ENCODE measurements at regions not wholly inside any gene's neighbourhood (a gene's known extent, or its start where the extent isn't known, plus 50 kb on each side); places are given as distances from the start of the nearest gene placed in this dataset.

DNA sequence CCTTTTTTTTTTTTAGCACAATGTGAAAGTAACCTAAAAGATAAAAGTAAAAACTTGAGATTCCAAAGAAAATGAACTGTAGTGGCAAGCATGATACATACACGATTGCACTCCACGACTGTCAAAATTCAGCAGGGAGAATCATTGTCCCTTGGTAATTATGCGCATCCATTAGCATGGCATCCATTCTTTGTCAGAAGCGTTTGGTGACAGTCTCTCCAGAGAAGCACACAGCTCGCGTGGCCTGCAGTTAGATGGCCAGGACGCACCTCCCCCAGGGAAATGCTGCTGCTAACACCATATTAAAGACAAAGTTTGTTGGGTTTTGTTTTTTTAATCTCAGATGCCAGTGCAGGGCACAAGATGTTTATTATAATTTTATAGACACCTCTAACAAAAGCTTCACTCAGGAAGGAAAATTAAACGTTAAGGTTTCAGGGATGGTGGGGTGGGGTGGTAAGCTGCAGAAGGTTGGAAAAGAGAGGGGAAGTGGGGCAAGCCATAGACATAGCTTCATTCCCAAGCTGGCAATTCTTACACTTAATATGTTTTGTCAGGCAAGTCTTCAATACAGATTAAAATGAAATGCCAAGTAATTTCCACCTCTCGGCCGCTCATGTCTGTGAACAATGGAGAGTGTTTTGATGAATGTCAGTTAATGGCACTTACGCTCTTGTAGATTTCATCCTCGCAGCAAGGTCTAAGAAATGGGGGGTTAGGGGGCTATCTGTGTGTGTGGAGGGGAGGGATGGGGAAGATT is 142.8 kb upstream of the TOPAZ1 start:
- no peak for DNase-seq

DNA sequence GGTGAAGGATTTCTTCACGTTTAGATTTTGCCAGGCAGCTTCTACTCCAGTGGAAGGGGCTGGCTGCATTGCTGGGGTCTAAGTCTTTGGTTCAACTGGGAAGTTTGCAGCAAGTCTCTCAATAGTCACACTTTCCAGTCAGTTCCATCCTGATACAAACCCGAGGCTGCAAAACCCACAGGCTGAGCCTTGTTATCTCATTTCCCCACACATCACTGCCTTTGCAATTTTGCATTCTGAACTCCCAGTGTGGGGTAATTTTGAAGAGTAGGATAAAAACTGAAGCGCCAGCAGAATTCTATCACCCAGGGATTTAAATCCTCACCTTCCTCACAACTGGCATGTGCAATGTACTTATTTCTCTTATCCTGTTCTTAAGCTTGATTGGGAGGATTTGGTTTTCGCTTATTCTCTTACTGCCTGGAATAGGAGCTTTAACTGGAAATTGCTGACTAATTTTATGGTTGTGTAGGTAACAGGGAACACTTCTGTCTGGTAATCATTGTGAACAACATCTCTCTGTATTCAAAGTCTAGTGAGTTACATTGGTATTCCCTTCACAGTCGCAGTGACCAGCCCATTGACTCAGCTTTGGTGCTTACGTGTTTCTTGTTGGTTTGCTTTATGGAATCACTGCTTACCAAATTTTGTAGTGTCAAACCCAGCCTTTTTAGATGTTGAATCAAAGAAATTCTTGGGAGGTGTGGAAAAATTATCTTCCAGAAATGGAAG is 142.0 kb upstream of the TOPAZ1 start:
- no peak for DNase-seq

DNA sequence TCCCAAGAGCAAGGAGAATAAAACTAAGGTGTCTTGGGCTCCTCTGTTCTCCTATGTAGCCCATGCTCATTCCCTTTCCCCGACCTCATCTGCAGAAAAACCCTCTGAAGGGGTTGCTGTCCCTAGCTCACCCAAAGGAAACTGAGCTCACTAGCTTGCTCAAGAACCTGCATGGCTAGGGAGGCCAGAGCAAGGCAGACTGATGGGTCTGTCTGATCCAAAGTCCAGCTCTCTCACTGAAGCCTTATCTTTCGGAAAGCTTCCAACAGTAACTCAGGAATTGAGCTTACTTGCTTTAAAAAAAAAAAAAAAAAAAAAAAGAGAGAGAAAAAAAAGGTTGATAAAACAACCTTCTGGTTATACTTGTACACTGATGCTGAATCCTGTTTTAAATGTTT is 141.4 kb upstream of the TOPAZ1 start:
- no peak for DNase-seq

DNA sequence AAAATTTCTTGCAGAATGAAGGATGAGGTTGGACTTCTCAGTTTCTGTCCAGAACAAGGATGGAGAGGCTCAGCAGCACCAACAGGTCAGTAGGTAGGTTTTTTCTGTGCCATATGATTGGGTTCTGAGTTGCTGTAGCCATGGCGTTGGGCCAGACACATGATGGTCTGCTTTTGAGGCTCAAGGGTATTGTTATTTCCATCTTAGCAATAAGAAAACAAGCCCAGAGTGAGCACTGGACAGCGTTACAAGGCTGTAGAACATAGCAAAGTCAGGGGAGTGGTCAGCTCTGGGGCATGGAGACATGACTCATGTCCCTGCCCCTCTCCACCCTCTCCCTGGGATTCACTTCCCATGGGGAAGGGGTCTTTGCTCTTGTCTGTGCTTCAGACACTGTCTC is 137.6 kb upstream of the TOPAZ1 start:
- no peak for DNase-seq

DNA sequence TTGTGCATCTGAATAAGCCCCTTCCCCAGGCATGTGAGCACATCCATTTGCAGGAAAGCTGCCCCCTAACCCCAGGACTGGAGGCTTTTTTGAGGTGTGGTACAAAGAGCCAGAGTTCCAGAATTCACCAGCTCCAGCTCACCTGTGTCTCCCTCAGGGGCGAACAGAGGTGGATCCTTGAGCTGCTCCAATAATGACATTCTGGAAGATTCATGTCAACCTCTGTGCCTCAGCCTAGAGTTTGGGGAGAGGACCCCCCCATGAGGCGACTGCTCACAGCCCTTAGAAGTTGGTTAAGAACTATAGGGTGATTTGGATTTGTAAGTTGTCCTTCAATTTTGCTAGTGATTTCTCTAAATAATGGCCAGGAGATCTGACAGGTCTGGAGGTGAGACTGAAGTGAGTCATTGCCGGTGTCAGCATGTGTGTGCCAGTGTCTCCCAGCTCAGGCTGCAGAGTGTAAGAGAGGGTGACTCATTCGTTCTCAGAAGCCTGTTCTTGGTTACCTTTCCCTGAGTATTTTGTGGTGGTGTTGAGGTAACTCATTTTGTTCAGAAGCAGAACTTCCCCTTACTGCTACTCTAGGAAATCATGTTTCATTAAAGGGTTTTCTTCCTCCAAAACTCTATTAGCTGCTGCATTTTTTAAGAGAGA is 136.9 kb upstream of the TOPAZ1 start:
- DNase-seq = no peak

DNA sequence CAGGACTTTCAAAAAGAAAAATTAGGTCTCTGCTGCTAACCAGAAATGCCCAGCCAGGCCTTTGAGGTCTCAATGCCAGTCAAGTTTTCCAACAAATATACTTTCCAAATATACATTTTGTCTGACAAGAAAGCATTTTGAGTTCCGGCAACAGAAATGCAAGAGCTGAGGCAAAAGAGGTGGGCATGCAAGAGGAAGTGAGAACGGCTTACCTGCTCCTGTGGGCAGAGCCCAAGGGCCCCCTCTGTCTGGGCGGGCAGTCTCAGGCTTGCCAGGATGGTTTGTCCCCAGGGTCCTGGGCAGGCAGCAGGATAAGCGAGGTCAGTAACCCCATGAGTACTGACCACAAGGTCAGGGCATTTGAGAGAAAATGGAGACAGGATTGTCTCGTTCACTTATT is 136.1 kb upstream of the TOPAZ1 start:
- no peak for DNase-seq

DNA sequence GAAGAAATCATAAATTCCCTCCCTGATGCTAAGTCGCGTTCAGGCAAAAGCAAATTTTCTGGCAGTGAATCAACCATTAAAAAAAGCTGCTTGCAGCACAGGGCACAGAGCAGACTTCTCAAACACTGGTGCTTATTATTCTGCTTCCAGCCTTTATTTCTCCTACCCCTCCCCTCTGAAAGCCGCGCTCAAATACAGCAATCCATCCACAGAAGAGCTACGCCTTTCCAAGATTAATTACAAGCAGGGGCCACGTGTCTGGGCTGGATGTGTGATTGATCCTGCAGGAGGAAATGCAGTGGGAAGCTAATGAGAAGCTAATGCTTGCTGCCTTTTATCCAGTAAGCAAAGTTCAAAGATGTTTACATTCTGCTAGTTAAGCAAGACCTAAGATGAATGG is 134.9 kb upstream of the TOPAZ1 start:
- no peak for DNase-seq

DNA sequence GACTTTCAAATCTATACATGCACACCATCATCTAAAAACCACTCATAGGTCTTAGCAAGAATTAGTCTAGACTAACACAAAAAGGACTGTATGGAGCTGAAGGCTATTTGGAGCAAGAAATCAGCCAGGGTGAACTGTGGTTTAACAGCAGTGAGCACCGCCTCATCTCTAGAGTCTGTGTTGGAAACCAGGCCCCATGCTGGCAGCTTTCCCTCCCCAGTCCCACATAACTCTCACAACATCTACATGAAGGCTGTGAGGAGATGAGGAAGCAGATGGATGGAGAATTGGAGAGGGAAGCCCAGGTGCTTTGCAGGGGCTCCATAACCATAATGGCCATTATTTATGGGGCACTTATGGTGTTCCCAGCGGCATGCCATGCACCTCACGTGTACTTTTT is 133.2 kb upstream of the TOPAZ1 start:
- no peak for DNase-seq

DNA sequence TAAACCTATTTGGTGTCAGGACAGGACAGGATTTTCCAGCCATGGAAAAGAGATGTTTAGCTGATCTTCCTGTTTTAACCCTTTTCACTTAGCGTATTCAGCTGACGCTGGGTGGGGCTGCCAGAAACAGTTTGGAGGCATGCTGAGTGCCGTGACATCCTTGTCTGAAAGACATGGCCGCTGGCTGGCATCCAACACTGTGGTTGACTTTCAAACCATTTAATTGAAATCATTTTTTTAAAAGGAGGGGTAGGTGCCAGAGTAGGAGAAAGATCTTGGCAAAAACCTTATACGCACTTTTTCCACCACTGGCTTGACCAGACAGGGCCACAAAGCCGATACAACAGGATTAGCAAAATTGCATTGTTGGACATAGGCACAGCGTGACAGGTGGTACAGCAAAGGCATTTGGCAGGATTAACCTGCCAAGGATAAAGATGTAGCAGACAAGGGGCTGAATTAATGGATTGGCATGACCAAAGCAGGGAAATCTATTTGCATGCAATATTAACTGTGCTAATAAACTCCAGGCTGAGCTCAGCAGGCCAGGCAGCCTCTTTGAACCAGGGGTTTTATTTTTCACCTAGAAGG is 131.8 kb upstream of the TOPAZ1 start:
- DNase-seq = no peak

DNA sequence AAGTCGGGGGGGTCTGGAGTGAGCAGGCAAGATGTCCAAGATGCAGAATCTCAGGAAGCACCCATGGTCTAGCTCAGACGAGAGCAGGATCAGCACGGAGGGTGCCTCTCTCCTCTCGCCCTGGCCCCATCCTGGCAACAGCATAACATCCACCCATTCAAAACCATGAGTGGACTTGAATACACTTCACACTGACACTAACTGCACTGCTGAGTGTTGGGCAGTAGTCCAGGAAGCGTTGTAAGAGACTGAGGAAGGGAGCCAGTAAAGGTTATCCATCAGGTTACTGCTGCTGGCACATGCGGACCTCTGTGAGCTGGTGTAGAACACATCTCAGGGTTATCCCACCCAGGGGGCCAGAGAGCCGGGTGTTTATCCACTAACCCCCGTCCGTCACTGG is 131.0 kb upstream of the TOPAZ1 start:
- no peak for DNase-seq

DNA sequence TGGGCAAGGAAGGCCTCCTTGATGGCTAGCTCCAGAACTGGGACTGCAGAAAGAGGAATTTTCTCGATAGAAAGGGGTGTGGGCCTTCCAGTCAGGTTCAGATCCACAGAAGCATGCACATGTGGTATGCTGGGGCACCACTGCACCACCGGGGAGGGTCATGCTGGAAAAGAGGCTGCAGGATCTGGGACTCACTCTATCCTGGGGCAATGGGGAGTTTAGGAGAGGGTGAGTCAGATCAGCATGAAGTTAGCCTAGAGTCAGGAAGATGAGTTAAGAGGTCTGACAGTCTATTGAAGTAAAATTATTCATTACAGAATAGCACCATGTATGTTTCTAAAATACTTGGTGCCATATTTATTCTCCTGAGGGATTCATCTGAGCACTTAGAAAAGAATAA is 130.2 kb upstream of the TOPAZ1 start:
- DNase-seq = no peak

DNA sequence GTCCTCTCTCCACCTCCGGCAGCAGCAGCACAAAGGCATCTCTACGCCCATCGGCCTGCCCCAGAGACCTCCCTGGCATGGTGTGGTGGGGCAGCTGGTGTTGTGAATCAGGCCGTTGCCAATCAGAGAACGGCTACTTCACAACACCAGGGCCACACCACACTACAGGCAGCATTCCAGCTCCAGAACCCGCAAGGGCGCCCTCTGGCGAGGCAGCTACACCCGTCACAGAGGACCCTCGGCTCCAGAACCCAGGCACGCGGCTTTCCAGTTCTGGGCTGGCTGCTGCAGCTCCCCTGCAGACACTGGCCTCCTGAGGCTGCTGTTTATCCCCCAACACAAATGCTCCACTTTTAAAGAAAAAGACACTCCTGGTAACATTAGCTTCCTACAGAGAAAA is 127.5 kb upstream of the TOPAZ1 start:
- no peak for DNase-seq

DNA sequence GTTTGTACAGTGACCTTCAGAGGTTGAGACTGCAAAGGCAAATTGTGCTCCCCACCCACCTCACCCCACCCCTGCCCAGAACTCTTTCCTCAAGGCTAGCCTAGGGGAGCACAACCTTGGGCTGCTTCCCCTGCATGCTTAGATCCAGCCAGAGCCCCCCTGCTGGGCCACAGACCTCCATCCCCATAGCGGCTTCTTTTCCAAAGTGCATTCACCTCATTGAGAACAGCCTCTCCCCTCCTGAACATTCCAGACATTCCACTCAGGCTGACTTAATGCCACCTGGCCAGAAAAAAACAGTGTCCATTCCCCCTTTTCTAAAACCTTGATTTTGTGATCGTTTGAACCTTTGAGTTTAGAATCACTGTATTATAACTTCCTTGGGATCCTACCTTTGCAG is 124.4 kb upstream of the TOPAZ1 start:
- no peak for DNase-seq

DNA sequence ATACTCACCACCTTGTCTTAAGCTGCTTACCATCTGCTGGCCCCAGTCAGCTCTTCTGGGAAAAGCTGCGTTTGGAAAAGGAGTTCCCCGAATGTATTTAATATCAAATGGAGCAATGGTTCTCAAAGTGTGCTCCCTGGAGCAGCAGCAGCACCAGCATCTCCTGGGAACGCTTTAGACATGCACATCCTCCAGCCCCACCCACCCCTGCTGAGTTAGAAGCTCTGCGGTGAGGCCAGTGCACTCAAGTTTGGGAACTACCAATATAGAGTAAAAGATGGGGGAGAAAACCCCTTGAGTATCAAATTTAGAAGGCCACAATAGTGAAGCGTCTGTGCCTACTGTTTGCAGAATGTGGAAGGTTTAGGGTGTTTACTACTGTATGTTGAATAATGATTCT is 124.0 kb upstream of the TOPAZ1 start:
- DNase-seq = no peak

DNA sequence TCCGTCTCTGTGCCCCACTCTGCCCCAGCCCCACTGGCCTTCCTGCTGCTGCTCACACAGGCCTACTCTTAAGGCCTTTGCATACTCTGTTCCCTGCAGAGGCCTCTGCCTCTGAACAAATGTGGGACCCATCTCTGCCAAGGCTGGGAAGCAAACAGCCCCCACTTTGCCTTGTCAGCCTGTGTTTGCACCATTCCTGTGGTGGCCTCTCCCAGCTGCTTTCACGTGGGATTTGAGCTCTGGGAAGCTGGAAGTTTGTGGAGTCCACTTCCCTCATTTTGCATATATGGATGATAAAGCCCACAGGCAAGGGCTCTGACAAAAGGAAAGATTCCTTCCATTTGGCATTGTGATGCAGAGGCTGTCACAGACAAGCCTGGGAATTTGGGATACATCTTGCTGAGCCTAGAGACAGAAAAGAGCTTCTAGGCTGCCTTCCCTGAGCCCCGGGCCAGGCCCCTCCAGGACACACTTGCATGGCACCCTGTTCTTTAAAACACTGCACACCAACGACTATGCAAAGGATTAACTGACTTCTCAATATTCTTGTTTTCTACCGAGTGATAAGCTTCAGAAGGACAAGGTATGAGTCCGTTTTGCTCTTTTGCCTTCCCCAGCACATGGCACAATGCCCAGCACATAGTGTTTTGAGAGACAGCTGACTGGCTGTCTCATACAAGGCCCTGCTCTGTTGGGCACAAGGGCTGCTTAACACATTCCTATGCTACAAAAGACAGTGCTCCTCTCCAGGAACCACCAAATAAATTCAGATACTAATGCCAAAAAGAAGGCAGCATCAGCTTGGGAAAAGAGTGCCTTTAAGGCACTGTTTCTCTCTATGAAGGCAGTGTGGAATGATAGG is 120.7 kb upstream of the TOPAZ1 start:
- no peak for DNase-seq

DNA sequence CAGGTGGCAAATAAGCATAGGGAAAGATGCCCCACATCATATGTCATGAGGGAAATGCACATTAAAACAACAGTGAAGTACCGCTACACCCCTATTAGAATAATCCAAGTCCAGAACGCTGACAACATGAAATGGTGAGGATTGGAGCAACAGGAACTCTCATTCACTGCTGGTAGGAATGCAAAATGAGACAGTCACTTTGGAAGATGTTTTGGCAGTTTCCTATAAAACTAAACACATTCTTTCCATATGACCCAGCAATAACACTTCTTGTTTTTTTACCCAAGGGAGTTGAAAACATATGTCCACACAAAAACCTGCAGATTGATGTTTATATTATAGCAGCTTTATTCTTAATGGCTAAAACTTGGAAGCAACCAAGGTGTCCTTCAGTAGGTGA is 116.4 kb upstream of the TOPAZ1 start:
- DNase-seq = no peak

DNA sequence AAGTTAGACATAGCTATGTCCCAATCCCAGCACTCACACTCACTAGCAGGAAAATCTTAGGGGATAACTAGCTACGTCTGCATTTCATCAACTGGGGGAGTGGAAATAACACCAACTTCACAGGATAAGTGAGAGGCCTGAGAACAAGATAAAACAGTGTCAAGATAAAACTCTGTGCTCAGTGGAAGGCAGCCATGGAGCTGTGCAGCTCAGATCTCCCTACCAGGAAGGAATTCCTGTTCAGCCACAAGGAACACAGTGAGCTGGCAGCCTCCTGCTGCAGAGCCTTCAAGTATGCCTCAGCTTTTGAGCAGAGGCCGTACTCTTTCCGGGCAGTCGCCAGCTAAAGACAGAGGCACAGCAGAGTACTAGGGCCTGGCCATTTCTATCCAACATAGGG is 115.8 kb upstream of the TOPAZ1 start:
- no peak for DNase-seq

DNA sequence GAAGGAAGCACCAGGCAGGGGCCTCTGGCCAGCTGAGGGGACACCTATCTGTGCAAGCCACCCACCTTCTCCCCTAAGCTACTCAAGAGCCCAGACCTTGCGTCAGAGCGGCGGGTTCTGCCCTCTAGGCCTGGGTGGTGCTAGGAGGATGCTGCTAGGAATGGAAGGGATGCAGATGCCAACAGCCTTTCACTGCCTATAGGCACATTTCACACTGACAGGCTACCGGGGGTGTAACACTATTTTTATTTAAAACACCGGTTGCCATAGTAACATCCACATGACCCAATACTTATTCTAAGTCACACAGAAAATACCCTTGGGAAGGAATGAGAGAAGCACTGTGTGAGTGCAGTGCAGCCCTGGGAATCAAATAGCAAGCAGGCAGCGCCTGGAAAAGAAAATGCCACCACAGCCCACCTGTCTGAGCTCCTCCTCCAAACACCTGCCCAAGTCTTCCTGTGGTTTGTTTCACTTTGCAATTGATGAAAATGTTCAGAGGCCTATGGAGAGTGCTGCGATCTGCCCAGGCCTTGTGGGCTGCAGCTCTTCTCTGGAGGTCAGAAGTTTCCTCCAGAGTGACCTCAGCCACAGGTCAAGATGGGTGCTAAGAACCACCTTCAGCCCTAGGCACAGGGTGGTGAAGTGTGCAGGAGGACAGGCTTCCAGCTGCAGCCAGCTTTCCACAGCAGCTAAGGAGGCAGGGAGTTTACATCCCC is 113.5 kb upstream of the TOPAZ1 start:
- DNase-seq = peak; percentile 38

DNA sequence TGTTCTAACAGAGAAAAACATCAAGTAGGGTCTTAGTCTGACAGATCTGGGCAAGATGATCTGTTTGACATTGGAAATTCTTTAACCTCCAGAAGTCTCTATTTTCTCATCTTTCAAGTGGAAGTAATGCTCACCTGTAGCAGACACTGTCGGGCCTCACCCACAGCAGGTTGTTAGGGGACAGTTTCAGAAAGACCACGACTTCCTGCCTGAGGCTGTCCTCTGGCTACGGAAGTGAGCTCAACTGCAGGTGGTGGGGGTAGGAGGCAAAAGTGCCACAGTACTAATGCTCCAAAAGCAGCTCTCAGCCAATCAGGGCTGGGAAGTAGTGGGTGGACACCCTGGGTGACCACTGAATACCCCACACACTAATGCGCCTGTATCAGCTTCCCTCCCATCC is 111.4 kb upstream of the TOPAZ1 start:
- DNase-seq = no peak

DNA sequence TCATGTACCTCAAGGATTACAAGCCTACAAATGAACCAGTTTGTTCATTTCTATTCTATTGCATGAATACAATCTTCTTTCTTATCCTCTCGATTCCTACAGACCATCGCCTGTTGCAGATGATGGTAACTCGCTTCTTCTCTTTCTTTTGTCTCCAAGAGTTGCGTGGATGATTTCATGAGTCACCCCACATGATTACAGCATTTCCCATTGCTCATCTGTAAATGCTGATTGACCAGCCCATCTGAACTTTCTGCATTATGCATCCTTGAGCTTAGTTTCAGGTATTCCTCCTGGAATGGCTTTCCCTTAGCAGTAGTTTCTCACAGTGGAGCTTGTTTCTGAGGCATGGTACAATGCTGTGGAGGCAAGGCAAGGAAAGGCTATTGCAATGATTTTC is 109.6 kb upstream of the TOPAZ1 start:
- no peak for DNase-seq

DNA sequence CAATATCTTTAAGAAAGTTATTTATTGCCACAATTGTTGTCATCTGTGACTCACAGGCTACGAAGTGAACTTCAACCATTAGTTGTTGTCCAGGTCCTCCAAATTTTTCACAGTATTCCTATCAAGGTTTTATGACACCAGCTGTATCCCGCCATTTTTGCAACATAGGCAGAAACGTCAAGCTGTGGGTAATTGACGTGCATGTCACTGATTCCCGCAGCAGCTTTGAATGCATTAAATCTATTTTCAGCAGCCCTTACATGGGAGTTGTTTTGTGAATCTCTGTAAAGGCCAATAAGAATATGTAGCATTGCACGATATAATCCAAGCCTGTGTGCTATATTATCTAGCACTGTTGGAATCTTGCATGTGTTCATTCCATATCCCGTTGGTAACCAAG is 109.1 kb upstream of the TOPAZ1 start:
- DNase-seq = no peak

DNA sequence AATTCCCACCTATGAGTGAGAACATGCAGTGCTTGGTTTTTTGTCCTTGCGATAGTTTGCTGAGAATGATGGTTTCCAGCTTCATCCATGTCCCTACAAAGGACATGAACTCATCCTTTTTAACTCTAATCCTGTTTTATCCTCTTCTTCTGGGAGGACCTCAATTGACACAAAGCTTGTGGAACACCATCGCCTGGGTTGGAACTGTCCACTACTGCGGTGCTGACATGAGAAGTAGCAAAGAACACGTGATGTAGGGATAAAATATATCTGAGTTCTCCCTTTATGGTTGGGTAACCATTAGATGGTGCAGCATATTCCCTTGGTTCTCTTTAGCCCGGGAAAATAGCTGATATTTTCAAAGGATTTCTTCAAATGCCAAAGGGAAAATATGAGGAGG is 105.3 kb upstream of the TOPAZ1 start:
- DNase-seq = no peak

Data from occipital lobe (tissue), 1 donor.